H1 (cell line): ENCODE measurements at regions not wholly inside any gene's neighbourhood (a gene's known extent, or its start where the extent isn't known, plus 50 kb on each side); places are given as distances from the start of the nearest gene placed in this dataset.

Experiments
- CHD7 ChIP-seq: fragments of 300-600 bp; sonication (generic); IDR thresholded peaks from 2 replicates; pipeline ENCODE4 v1.7.1; 2012; ENCODE audit warnings: low read length, moderate library complexity, mild to moderate bottlenecking, inconsistent platforms; ENCODE audit not compliant: insufficient replicate concordance
- HDAC2 ChIP-seq, 2 experiments: fragments of 300-600 bp in 1 of 2; sonication (generic) in 1 of 2; IDR thresholded peaks; 2 replicates each; pipeline ENCODE4 v1.6.1; 2011 to 2012; ENCODE audit warnings: low read depth in 2 of 2, low read length in 2 of 2, mild to moderate bottlenecking in 2 of 2, moderate library complexity in 2 of 2, borderline replicate concordance in 1 of 2, inconsistent platforms in 1 of 2
- TBP ChIP-seq: IDR thresholded peaks from 2 replicates; pipeline ENCODE4 v1.6.1; 2011; ENCODE audit warnings: low read depth, low read length, improper control_type of control experiment

- TF ChIP-seq CHD7 (no peak), HDAC2 (IDR thresholded peaks at IDR 0.05; ENCODE audit: borderline replicate concordance in 1 of 2, low read depth in 2 of 2, low read length in 2 of 2) (no peak), TBP (no peak)
Measured at GRCh38 chr6:1129131-1129530, 182.8 kb upstream of the FOXQ1 start (continued).
